Colonic mucosa (tissue), 4 donors: ENCODE measurements at regions not wholly inside any gene's neighbourhood (a gene's known extent, or its start where the extent isn't known, plus 50 kb on each side); places are given as distances from the start of the nearest gene placed in this dataset.

Experiments used
- DNase-seq: peaks from one replicate; pipeline ENCODE4 v3.0.0-alpha.2; 2020
- H3K27ac ChIP-seq: fragments of 200-600 bp; one replicate; pipeline ENCODE4 v1.8.0; 2021
- H3K27me3 ChIP-seq: fragments of 200-600 bp; one replicate; pipeline ENCODE4 v1.8.0; 2021
- H3K36me3 ChIP-seq: fragments of 200-600 bp; one replicate; pipeline ENCODE4 v1.8.0; 2021
- H3K4me1 ChIP-seq: fragments of 200-600 bp; one replicate; pipeline ENCODE4 v1.8.0; 2021; ENCODE audit warnings: mild to moderate bottlenecking
- H3K4me3 ChIP-seq: fragments of 200-600 bp; one replicate; pipeline ENCODE4 v1.8.0; 2021
- H3K9ac ChIP-seq, 2 donors: one replicate each; pipeline ENCODE4 v1.7.0; 2013; ENCODE audit warnings: control low read depth in 2 of 2, low read depth in 2 of 2, low read length in 2 of 2
- H3K9me3 ChIP-seq: fragments of 200-600 bp; one replicate; pipeline ENCODE4 v1.8.0; 2021
- intact Hi-C: fragments of 100-400 bp; cut with DNase I; formaldehyde crosslinking; loops from one replicate; pipeline ENCODE4 v1.14.1; 2022
- TF ChIP-seq, protein P1 (sequence below): fragments of 200-600 bp; IDR thresholded peaks from one replicate; pipeline ENCODE4 v1.8.0; 2022; ENCODE audit warnings: antibody characterized with exemption, mild to moderate bottlenecking
- donor health status: healthy.
- donor health status: DM: no; HTN: no; CAD: no.
- donor health status: DM: no; HTN: no; CAD: no.

DNA sequence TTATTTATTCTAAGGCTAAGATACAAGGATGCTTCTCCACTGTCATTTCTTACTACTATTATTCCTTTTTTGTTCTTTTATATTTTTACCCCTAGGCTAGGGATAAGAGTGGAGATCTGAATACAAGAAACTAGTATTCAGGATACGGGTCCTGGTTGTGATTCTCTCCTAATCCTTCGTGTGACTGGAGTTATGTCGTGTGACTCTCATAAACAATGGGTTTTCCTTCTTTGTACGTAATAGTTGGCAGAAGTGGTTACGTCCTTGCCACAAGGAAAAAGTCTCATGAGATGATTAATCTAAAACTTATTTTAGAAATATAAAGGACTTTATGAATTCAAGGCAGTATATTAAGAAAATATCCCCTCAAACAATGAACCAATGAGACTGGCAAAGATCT lies 497.2 kb upstream of the FAM241A start:
- intact Hi-C loops = loop anchor here (5.0 to 10.0 kb wide), 2 partner anchors 297 to 384 kb away; no protein-coding TSS in a partner anchor
- no peak overlapping the region for H3K27ac ChIP-seq
- no peaks in the 10 kb centered on the region for H3K9me3 ChIP-seq
- no peak overlapping the region for H3K4me3 ChIP-seq
- H3K9ac ChIP-seq = no peak overlapping the region
- H3K36me3 ChIP-seq = no peaks in the 10 kb centered on the region
- no peak for DNase-seq
- no peaks in the 10 kb centered on the region for H3K27me3 ChIP-seq
- no peaks in the 10 kb centered on the region for H3K4me1 ChIP-seq
- TF ChIP-seq, protein P1, sequence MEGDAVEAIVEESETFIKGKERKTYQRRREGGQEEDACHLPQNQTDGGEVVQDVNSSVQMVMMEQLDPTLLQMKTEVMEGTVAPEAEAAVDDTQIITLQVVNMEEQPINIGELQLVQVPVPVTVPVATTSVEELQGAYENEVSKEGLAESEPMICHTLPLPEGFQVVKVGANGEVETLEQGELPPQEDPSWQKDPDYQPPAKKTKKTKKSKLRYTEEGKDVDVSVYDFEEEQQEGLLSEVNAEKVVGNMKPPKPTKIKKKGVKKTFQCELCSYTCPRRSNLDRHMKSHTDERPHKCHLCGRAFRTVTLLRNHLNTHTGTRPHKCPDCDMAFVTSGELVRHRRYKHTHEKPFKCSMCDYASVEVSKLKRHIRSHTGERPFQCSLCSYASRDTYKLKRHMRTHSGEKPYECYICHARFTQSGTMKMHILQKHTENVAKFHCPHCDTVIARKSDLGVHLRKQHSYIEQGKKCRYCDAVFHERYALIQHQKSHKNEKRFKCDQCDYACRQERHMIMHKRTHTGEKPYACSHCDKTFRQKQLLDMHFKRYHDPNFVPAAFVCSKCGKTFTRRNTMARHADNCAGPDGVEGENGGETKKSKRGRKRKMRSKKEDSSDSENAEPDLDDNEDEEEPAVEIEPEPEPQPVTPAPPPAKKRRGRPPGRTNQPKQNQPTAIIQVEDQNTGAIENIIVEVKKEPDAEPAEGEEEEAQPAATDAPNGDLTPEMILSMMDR = no peak

DNA sequence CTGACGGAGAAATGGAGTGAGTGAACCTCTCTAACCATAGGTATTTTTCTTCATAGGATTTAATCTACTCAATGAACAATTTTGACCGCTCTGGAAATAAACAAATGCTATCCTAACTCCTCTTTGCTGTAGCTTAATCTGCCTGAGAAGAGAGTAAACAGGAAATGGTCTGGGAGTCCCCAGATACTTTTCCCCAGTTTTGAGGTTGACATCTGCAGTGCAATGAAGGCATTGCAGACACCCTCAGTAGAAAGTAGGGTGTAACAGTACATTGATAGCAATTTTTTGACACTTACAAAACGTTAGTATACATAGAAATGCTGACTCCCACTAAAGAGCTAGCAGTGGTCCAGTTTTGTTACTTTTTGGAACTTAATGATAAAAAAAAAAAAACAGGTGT lies 495.9 kb upstream of the FAM241A start:
- H3K4me1 ChIP-seq = no peaks in the 10 kb centered on the region
- intact Hi-C loops = loop anchor here (5.0 to 10.0 kb wide), 2 partner anchors 295 to 383 kb away; no protein-coding TSS in a partner anchor
- TF ChIP-seq, protein P1 = no peak

DNA sequence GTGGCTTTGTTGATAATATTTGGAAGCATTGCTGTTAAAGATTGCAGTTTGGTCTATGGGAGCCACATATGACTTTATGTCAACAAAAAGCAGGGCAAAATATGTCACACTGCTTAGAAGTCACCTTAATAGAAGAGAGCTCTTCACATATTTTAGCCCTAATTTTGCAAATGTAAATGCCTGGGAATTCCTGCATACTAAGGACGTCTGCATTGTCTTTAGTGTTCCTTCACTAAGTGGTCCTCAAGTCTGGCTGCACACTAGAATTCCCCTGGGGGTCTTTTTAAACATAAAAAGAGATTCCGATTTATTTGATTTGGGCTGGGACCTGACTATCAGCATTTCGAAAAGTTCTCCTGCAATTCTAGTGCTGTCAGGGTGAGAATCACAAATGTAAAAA lies 495.1 kb upstream of the FAM241A start:
- intact Hi-C loops = no loop called here
- Histone ChIP-seq H3K36me3 (no peaks in the 10 kb centered on the region), H3K4me1 (no peaks in the 10 kb centered on the region), H3K27ac (no peak overlapping the region), H3K27me3 (no peaks in the 10 kb centered on the region), H3K4me3 (no peak overlapping the region), H3K9me3 (no peaks in the 10 kb centered on the region), H3K9ac (no peak overlapping the region)
- TF ChIP-seq, protein P1 = no peak
- no peak for DNase-seq

More for the DNA sequence above, 495.9 kb upstream of the FAM241A start:
- Histone ChIP-seq H3K9me3 (no peaks in the 10 kb centered on the region), H3K4me3 (no peak overlapping the region), H3K27me3 (no peaks in the 10 kb centered on the region), H3K9ac (no peak overlapping the region), H3K27ac (no peak overlapping the region), H3K36me3 (no peaks in the 10 kb centered on the region)
- no peak for DNase-seq

DNA sequence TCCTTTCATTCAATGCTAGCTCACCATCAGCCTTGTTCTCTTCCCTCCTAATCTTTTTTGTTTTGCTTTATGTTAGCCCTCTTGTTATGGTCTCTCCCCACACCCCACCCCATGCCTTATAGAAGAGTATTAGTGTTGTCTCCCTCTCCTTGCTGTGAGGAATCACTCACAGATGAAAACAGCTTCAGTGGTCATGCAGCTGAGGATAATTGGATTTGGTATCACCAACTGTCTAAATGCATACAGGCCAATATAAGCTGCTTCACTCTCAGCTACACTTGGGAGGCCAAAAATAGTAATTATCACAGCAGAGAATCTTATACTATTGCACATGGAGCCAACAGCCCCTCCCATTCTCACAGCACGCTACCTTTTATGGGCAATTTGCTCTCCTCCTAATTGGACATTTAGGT lies 494.6 kb upstream of the FAM241A start:
- TF ChIP-seq, protein P1 = no peak
- H3K4me1 ChIP-seq = no peaks in the 10 kb centered on the region
- H3K27me3 ChIP-seq = no peaks in the 10 kb centered on the region
- H3K9ac ChIP-seq = no peak overlapping the region
- H3K36me3 ChIP-seq = no peaks in the 10 kb centered on the region
- DNase-seq = no peak
- H3K4me3 ChIP-seq = no peak overlapping the region
- intact Hi-C loops = no loop called here
- H3K9me3 ChIP-seq = no peaks in the 10 kb centered on the region
- no peak overlapping the region for H3K27ac ChIP-seq

DNA sequence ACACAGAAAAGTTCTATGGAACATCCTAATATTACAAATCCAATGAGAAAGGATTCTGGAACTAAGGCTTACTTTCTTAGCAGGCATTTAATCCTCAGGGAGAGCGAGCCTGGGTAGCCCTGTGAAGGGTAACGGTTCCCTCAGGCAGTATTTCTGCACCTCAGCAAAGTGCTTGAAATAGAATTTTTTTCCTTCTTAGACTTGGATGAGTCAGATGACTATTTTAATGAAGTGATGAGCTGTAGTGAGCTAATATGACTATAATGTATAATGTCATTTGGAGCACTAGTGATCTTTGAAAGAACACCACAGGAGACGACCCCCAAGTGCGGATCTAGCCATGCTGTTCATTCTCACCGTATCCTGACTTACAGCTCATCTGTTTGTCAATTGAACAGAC lies 493.0 kb upstream of the FAM241A start:
- DNase-seq = no peak
- Histone ChIP-seq H3K4me1 (no peaks in the 10 kb centered on the region), H3K9me3 (no peaks in the 10 kb centered on the region), H3K36me3 (no peaks in the 10 kb centered on the region), H3K27me3 (no peaks in the 10 kb centered on the region), H3K9ac (no peak overlapping the region), H3K4me3 (no peak overlapping the region), H3K27ac (no peak overlapping the region)
- TF ChIP-seq, protein P1 = no peak
- intact Hi-C loops = no loop called here

DNA sequence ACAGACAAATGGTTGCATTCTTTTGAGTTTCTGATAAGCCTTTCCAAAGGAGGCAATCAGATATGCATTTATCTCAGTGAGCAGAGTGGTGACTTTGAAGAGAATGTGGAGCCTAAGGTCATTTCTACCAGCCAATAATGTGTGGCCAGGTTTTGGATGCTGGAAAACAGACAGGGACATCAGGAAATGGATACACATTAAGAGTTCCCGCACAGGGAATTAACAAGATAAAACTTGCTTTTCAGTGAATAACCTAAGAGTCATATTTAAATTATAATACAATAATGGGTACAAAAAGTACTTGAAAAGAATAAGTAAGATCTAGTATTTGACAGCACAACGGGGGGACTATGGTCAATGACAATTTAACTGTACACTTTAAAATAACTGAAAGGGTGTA lies 492.3 kb upstream of the FAM241A start:
- no peak for DNase-seq
- Histone ChIP-seq H3K4me1 (no peaks in the 10 kb centered on the region), H3K4me3 (no peak overlapping the region), H3K27ac (no peak overlapping the region), H3K27me3 (no peaks in the 10 kb centered on the region), H3K9me3 (no peaks in the 10 kb centered on the region), H3K9ac (no peak overlapping the region), H3K36me3 (no peaks in the 10 kb centered on the region)
- TF ChIP-seq, protein P1 = no peak
- intact Hi-C loops = no loop called here
